Mesothelial cell of epicardium (in vitro differentiated cells): ENCODE measurements at regions not wholly inside any gene's neighbourhood (a gene's known extent, or its start where the extent isn't known, plus 50 kb on each side); places are given as distances from the start of the nearest gene placed in this dataset.
"Not testable (repeated sequence)": the region's sequence is repeated elsewhere in the genome, so short reads cannot be mapped to it uniquely, and the experiment has no call there.

Source experiments
- DNase-seq, 2 experiments: peaks; one replicate each; pipeline ENCODE4 v3.0.0; 2021; ENCODE audit warnings: low spot score in 2 of 2; ENCODE audit not compliant: unreplicated experiment in 2 of 2
- H3K27ac Mint-ChIP-seq: 2 replicates; pipeline ENCODE4 v1.8.0; 2021; ENCODE audit warnings: mixed read lengths
- H3K27me3 Mint-ChIP-seq: 2 replicates; pipeline ENCODE4 v1.8.0; 2021; ENCODE audit warnings: low read depth, mixed read lengths
- H3K36me3 Mint-ChIP-seq: 2 replicates; pipeline ENCODE4 v1.8.0; 2021; ENCODE audit warnings: mixed read lengths
- H3K4me1 Mint-ChIP-seq: 2 replicates; pipeline ENCODE4 v1.8.0; 2021; ENCODE audit warnings: mixed read lengths
- H3K4me3 Mint-ChIP-seq: 2 replicates; pipeline ENCODE4 v1.8.0; 2021; ENCODE audit warnings: mild to moderate bottlenecking, moderate library complexity, mixed read lengths
- H3K9me3 Mint-ChIP-seq: 2 replicates; pipeline ENCODE4 v1.8.0; 2021; ENCODE audit warnings: mixed read lengths
- CTCF ChIP-seq: fragments of 200-600 bp; sonication (generic); IDR thresholded peaks from one replicate; pipeline ENCODE4 v1.5.0; 2021; ENCODE audit warnings: antibody characterized with exemption; ENCODE audit not compliant: unreplicated experiment

GRCh38 chr12:112710414-112710813, 81.1 kb upstream of the RPH3A start:
- no peaks in the 10 kb centered on the region for H3K9me3 Mint-ChIP-seq
- H3K4me1 Mint-ChIP-seq = no peaks in the 10 kb centered on the region
- no peak for TF ChIP-seq CTCF
- no peak overlapping the region for H3K27ac Mint-ChIP-seq
- H3K36me3 Mint-ChIP-seq = no peaks in the 10 kb centered on the region
- H3K4me3 Mint-ChIP-seq = no peak overlapping the region
- DNase-seq = no peak
- peaks cover 22% of the 10 kb centered on the region for H3K27me3 Mint-ChIP-seq

- peaks cover 22% of the 10 kb centered on the region for H3K27me3 Mint-ChIP-seq
- H3K9me3 Mint-ChIP-seq = no peaks in the 10 kb centered on the region
- H3K27ac Mint-ChIP-seq = no peak overlapping the region
- DNase-seq = no peak
- no peaks in the 10 kb centered on the region for H3K4me1 Mint-ChIP-seq
- H3K36me3 Mint-ChIP-seq = no peaks in the 10 kb centered on the region
- H3K4me3 Mint-ChIP-seq = no peak overlapping the region
- no peak for TF ChIP-seq CTCF
Measured at GRCh38 chr12:112711026-112711425, 80.5 kb upstream of the RPH3A start.

GRCh38 chr12:112711507-112711906, 80.0 kb upstream of the RPH3A start:
- H3K4me1 Mint-ChIP-seq = no peaks in the 10 kb centered on the region
- H3K27me3 Mint-ChIP-seq = peaks cover 22% of the 10 kb centered on the region
- TF ChIP-seq CTCF = no peak
- no peak overlapping the region for H3K27ac Mint-ChIP-seq
- H3K36me3 Mint-ChIP-seq = no peaks in the 10 kb centered on the region
- no peak overlapping the region for H3K4me3 Mint-ChIP-seq
- DNase-seq = no peak
- no peaks in the 10 kb centered on the region for H3K9me3 Mint-ChIP-seq

- not testable (repeated sequence) for H3K4me3 Mint-ChIP-seq, H3K4me1 Mint-ChIP-seq, H3K36me3 Mint-ChIP-seq, DNase-seq, H3K27ac Mint-ChIP-seq, H3K9me3 Mint-ChIP-seq
- peaks cover 20% of the 10 kb centered on the region for H3K27me3 Mint-ChIP-seq
Measured at GRCh38 chr12:112712751-112713150, 78.8 kb upstream of the RPH3A start.

GRCh38 chr12:112713471-112713870, 78.1 kb upstream of the RPH3A start:
- no peaks in the 10 kb centered on the region for H3K36me3 Mint-ChIP-seq
- no peak for DNase-seq
- peaks cover 15% of the 10 kb centered on the region for H3K27me3 Mint-ChIP-seq
- TF ChIP-seq CTCF = no peak
- H3K4me1 Mint-ChIP-seq = no peaks in the 10 kb centered on the region
- no peak overlapping the region for H3K27ac Mint-ChIP-seq
- H3K9me3 Mint-ChIP-seq = no peaks in the 10 kb centered on the region
- no peak overlapping the region for H3K4me3 Mint-ChIP-seq

- Mint-ChIP-seq H3K36me3 (no peaks in the 10 kb centered on the region), H3K27me3 (peaks cover 15% of the 10 kb centered on the region), H3K4me1 (no peaks in the 10 kb centered on the region), H3K27ac (no peak overlapping the region), H3K9me3 (no peaks in the 10 kb centered on the region), H3K4me3 (no peak overlapping the region)
- no peak for DNase-seq
- no peak for TF ChIP-seq CTCF
Measured at GRCh38 chr12:112714166-112714710, 77.3 kb upstream of the RPH3A start.
